PC-3 (cell line): ENCODE measurements at regions not wholly inside any gene's neighbourhood (a gene's known extent, or its start where the extent isn't known, plus 50 kb on each side); places are given as distances from the start of the nearest gene placed in this dataset.

Source experiments
- EZH2 ChIP-seq: fragments of 300-600 bp; sonication (generic); IDR thresholded peaks from one replicate; pipeline ENCODE4 v1.6.1; 2017; ENCODE audit warnings: antibody characterized with exemption, mild to moderate bottlenecking, low read length; ENCODE audit not compliant: unreplicated experiment
- TF ChIP-seq, protein P1 (sequence below): fragments of 300-600 bp; sonication (generic); conservative IDR thresholded peaks from 2 replicates; pipeline ENCODE4 v1.5.1; 2017; ENCODE audit warnings: antibody characterized with exemption, low read depth, mild to moderate bottlenecking, low read length

- TF ChIP-seq, protein P1, sequence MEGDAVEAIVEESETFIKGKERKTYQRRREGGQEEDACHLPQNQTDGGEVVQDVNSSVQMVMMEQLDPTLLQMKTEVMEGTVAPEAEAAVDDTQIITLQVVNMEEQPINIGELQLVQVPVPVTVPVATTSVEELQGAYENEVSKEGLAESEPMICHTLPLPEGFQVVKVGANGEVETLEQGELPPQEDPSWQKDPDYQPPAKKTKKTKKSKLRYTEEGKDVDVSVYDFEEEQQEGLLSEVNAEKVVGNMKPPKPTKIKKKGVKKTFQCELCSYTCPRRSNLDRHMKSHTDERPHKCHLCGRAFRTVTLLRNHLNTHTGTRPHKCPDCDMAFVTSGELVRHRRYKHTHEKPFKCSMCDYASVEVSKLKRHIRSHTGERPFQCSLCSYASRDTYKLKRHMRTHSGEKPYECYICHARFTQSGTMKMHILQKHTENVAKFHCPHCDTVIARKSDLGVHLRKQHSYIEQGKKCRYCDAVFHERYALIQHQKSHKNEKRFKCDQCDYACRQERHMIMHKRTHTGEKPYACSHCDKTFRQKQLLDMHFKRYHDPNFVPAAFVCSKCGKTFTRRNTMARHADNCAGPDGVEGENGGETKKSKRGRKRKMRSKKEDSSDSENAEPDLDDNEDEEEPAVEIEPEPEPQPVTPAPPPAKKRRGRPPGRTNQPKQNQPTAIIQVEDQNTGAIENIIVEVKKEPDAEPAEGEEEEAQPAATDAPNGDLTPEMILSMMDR = no peak
- TF ChIP-seq EZH2 = no peak
Measured at GRCh38 chr18:10157706-10158105, 243.9 kb downstream of the VAPA start.
